ENCODE measurements at regions not wholly inside any gene's neighbourhood (a gene's known extent, or its start where the extent isn't known, plus 50 kb on each side); places are given as distances from the start of the nearest gene placed in this dataset.

DNA sequence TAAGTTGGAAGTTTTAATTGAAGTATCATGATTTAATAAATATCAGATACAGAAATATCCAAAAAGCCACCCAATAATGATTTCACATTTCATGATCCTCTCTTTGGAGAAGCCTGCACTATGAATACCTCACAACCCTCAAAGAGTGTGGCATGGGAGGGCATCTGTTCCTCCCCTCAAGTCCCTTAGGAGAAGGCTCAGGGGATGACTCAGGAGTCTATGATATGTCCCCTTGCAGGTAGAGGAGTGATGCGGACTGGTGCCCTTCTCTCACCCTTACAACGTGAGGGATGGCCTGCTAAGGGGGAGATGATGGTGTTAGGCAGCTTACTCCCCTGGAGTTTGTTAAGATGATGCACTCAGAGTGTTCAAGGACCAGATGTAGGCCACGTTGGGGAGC, 303.3 kb upstream of the DUSP10 start:
- TF ChIP-seq, protein P1, sequence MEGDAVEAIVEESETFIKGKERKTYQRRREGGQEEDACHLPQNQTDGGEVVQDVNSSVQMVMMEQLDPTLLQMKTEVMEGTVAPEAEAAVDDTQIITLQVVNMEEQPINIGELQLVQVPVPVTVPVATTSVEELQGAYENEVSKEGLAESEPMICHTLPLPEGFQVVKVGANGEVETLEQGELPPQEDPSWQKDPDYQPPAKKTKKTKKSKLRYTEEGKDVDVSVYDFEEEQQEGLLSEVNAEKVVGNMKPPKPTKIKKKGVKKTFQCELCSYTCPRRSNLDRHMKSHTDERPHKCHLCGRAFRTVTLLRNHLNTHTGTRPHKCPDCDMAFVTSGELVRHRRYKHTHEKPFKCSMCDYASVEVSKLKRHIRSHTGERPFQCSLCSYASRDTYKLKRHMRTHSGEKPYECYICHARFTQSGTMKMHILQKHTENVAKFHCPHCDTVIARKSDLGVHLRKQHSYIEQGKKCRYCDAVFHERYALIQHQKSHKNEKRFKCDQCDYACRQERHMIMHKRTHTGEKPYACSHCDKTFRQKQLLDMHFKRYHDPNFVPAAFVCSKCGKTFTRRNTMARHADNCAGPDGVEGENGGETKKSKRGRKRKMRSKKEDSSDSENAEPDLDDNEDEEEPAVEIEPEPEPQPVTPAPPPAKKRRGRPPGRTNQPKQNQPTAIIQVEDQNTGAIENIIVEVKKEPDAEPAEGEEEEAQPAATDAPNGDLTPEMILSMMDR (IDR thresholded peaks at IDR 0.05; ENCODE audit: low read depth, low read length): no peak
- TF ChIP-seq EZH2phosphoT487 (IDR thresholded peaks at IDR 0.05; ENCODE audit: low read depth): no peak
